ENCODE measurements at regions not wholly inside any gene's neighbourhood (a gene's known extent, or its start where the extent isn't known, plus 50 kb on each side); places are given as distances from the start of the nearest gene placed in this dataset.

DNA sequence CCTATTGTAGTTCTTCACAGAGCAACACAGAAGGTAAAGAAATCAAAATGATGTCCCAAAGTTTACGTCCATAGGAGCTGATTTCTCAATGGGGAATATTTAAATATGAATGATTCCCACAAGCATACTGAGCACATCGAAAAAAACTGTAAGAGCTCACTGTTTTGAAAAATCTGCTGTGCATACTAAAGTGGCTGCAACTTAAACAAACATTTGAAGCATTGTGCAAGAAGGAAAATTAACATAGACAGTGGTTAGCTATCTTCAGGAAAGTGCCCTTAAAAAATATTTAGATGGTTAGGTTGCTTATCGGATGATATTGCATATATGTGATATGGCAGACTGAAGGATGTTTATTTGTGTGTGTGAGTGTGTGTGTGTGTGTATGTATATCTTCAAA lies 747.6 kb downstream of the RFPL4B start:
- no peak for TF ChIP-seq POLR2AphosphoS5 (IDR thresholded peaks at IDR 0.05)
- TF ChIP-seq CTCF (IDR thresholded peaks at IDR 0.05) = no peak
- no peak overlapping the region for H3K27ac ChIP-seq
- no peaks in the 10 kb centered on the region for H3K27me3 ChIP-seq
- no peak overlapping the region for H3K4me3 ChIP-seq
- DNase-seq (ENCODE audit: low spot score in 2 of 2) = no peak
- intact Hi-C loops (cut with DNase I; ENCODE audit: low total_unique reads) = no loop called here
- no peaks in the 10 kb centered on the region for H3K4me1 ChIP-seq
- no peaks in the 10 kb centered on the region for H3K9me3 ChIP-seq
- no peaks in the 10 kb centered on the region for H3K36me3 ChIP-seq

GRCh38 chr6:113095841-113096240 lies 748.7 kb downstream of the RFPL4B start:
- no peak for DNase-seq (ENCODE audit: low spot score in 2 of 2)
- no peaks in the 10 kb centered on the region for H3K27me3 ChIP-seq
- no peaks in the 10 kb centered on the region for H3K36me3 ChIP-seq
- no peak for TF ChIP-seq CTCF (IDR thresholded peaks at IDR 0.05)
- no peak for TF ChIP-seq POLR2A (IDR thresholded peaks at IDR 0.05)
- TF ChIP-seq POLR2AphosphoS5 (IDR thresholded peaks at IDR 0.05) = no peak
- no peaks in the 10 kb centered on the region for H3K9me3 ChIP-seq
- no peak overlapping the region for H3K4me3 ChIP-seq
- no peak overlapping the region for H3K27ac ChIP-seq
- H3K4me1 ChIP-seq = no peaks in the 10 kb centered on the region
- intact Hi-C loops (cut with DNase I; ENCODE audit: low total_unique reads) = no loop called here

DNA sequence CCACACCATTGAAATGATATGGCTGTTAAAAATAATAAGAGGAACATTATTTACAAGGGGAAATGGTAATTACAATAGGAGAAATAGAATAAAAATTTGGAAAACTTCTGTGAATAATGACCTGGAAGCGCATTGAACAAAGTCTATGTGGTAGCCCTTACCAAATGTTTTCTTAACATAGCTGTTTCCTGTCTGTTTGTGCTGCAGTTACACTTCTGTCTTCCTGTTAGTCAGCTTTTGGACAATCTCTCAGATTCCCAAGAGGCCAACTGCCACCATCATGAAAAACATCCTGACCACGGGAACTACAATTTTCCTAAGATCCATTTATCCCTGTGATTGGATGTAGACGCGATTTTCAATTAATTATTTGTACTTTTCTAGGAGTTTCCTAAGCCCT lies 754.4 kb upstream of the MARCKS start:
- intact Hi-C loops (cut with DNase I; ENCODE audit: low total_unique reads) = no loop called here
- DNase-seq (ENCODE audit: low spot score in 2 of 2) = no peak
- H3K4me3 ChIP-seq = no peak overlapping the region

DNA sequence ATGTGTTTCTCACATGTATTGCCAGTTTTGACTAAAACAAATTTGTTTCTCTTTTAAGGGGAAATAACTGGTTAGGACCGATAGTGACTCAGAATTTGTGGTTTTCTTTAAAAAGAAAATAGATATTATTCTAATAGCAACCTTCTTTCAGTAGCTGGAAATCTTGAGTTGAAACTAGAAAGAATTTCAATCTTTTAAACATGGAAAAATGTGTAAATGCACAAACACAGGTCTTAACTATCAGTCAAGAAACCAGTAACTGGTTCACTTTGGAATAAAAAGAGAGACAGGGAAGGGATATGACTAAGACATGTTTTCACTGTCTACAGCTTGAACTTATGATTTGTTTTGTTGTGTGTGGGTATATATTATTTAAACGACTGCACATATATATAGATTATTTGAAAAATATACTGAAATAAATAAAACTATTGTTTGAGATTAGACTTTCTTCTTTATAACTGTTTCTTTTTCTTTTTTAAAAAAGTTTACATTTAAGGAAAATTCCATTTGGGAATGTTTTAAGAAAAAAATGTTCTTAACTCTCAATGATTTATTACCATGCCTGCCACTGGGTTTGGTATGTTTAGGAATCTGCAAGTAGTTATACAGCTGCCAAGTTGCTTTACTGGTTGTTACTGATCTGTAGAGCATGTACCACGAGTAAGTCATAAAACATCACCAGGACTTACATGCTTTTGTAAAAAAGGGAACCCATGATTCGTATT lies 753.3 kb upstream of the MARCKS start:
- TF ChIP-seq POLR2AphosphoS5 (IDR thresholded peaks at IDR 0.05) (no peak), POLR2A (IDR thresholded peaks at IDR 0.05) (no peak), CTCF (IDR thresholded peaks at IDR 0.05) (no peak)
- Histone ChIP-seq H3K4me3 (no peak overlapping the region), H3K36me3 (no peaks in the 10 kb centered on the region), H3K9me3 (no peaks in the 10 kb centered on the region), H3K4me1 (no peaks in the 10 kb centered on the region), H3K27me3 (no peaks in the 10 kb centered on the region), H3K27ac (no peak overlapping the region)
- intact Hi-C loops (cut with DNase I; ENCODE audit: low total_unique reads) = no loop called here
- no peak for DNase-seq (ENCODE audit: low spot score in 2 of 2)

More for the DNA sequence above, 754.4 kb upstream of the MARCKS start:
- no peaks in the 10 kb centered on the region for H3K9me3 ChIP-seq
- H3K4me1 ChIP-seq = no peaks in the 10 kb centered on the region
- no peak for TF ChIP-seq POLR2AphosphoS5 (IDR thresholded peaks at IDR 0.05)
- no peak for TF ChIP-seq CTCF (IDR thresholded peaks at IDR 0.05)
- no peak for TF ChIP-seq POLR2A (IDR thresholded peaks at IDR 0.05)
- no peaks in the 10 kb centered on the region for H3K36me3 ChIP-seq
- no peaks in the 10 kb centered on the region for H3K27me3 ChIP-seq
- H3K27ac ChIP-seq = no peak overlapping the region

DNA sequence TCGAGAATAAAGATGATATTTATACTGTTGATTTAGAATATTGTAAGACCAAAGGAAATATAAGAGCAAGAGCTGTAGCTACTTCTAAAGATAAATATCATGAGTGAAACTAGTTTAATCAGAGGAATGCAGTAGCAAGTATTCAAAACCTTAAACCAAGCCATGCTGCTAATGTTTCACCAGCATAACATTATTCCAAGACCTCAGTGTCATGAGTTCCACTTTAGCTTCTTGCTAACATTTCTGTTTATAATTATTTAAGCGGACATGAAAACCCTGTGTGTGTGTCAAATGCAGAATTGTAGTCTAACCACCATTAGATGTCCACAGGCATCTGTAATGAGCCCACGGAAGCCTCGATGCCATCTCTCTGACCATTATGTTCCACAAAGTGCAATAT lies 752.6 kb upstream of the MARCKS start:
- Histone ChIP-seq H3K4me3 (no peak overlapping the region), H3K36me3 (no peaks in the 10 kb centered on the region), H3K4me1 (no peaks in the 10 kb centered on the region), H3K9me3 (no peaks in the 10 kb centered on the region), H3K27ac (no peak overlapping the region), H3K27me3 (no peaks in the 10 kb centered on the region)
- intact Hi-C loops (cut with DNase I; ENCODE audit: low total_unique reads) = no loop called here
- TF ChIP-seq CTCF (IDR thresholded peaks at IDR 0.05) (no peak), POLR2A (IDR thresholded peaks at IDR 0.05) (no peak), POLR2AphosphoS5 (IDR thresholded peaks at IDR 0.05) (no peak)
- DNase-seq (ENCODE audit: low spot score in 2 of 2) = no peak
